H9 (cell line): ENCODE measurements at regions not wholly inside any gene's neighbourhood (a gene's known extent, or its start where the extent isn't known, plus 50 kb on each side); places are given as distances from the start of the nearest gene placed in this dataset.

Experiments
- DNase-seq: peaks from one replicate; pipeline ENCODE4 v3.0.0-alpha.2; 2017
- H2AFZ ChIP-seq: one replicate; pipeline ENCODE4 v1.6.1; 2013; ENCODE audit warnings: mild to moderate bottlenecking, low read length, control low read depth, moderate library complexity
- H2AK5ac ChIP-seq: 2 replicates; pipeline ENCODE4 v1.6.1; 2013; ENCODE audit warnings: low read length, control low read depth, mixed read lengths; ENCODE audit not compliant: insufficient read length
- H2BK120ac ChIP-seq: one replicate; pipeline ENCODE4 v1.6.1; 2013; ENCODE audit warnings: low read depth, mild to moderate bottlenecking, low read length, control low read depth, inconsistent platforms; ENCODE audit not compliant: poor library complexity, severe bottlenecking
- H2BK12ac ChIP-seq: 2 replicates; pipeline ENCODE4 v1.6.1; 2013; ENCODE audit warnings: low read length, control low read depth, mixed read lengths, low read depth; ENCODE audit not compliant: insufficient read length
- H2BK15ac ChIP-seq: 2 replicates; pipeline ENCODE4 v1.6.1; 2013; ENCODE audit warnings: low read depth, low read length, control low read depth
- H2BK20ac ChIP-seq: one replicate; pipeline ENCODE4 v1.6.1; 2013; ENCODE audit warnings: low read depth, mild to moderate bottlenecking, low read length, control low read depth, inconsistent platforms; ENCODE audit not compliant: poor library complexity, severe bottlenecking
- H2BK5ac ChIP-seq: 2 replicates; pipeline ENCODE4 v1.6.1; 2013; ENCODE audit warnings: low read length, control low read depth, mixed read lengths; ENCODE audit not compliant: insufficient read length
- H3K14ac ChIP-seq: 2 replicates; pipeline ENCODE4 v1.6.1; 2013; ENCODE audit warnings: low read length, control low read depth; ENCODE audit not compliant: insufficient read depth
- H3K18ac ChIP-seq: 2 replicates; pipeline ENCODE4 v1.6.1; 2013; ENCODE audit warnings: low read depth, mild to moderate bottlenecking, mixed read lengths, low read length, control low read depth; ENCODE audit not compliant: insufficient read length
- H3K23ac ChIP-seq: 2 replicates; pipeline ENCODE4 v1.6.1; 2013; ENCODE audit warnings: low read length, control low read depth, mixed read lengths, low read depth; ENCODE audit not compliant: insufficient read length
- H3K23me2 ChIP-seq: 2 replicates; pipeline ENCODE4 v1.6.1; 2013; ENCODE audit warnings: low read depth, mild to moderate bottlenecking, mixed read lengths, low read length, control low read depth; ENCODE audit not compliant: insufficient read length, poor library complexity, severe bottlenecking
- H3K27ac ChIP-seq: 2 replicates; pipeline ENCODE4 v1.5.1; 2013; ENCODE audit warnings: low read length, control low read depth, mixed read lengths, low read depth; ENCODE audit not compliant: insufficient read length
- H3K27me3 ChIP-seq: 2 replicates; pipeline ENCODE4 v1.6.1; 2013; ENCODE audit warnings: low read length, control low read depth, inconsistent platforms; ENCODE audit not compliant: insufficient read depth
- H3K4ac ChIP-seq: 2 replicates; pipeline ENCODE4 v1.6.1; 2013; ENCODE audit warnings: low read depth, mild to moderate bottlenecking, control low read depth, inconsistent platforms, low read length, moderate library complexity
- H3K4me1 ChIP-seq: 2 replicates; pipeline ENCODE4 v1.6.1; 2013; ENCODE audit warnings: low read length, control low read depth, inconsistent platforms; ENCODE audit not compliant: insufficient read depth
- H3K4me2 ChIP-seq: 2 replicates; pipeline ENCODE4 v1.6.1; 2013; ENCODE audit warnings: low read length, control low read depth, mixed read lengths; ENCODE audit not compliant: insufficient read length, insufficient read depth
- H3K56ac ChIP-seq: 2 replicates; pipeline ENCODE4 v1.6.1; 2013; ENCODE audit warnings: low read depth, mild to moderate bottlenecking, mixed read lengths, low read length, control low read depth; ENCODE audit not compliant: insufficient read length
- H3K79me1 ChIP-seq: 2 replicates; pipeline ENCODE4 v1.6.1; 2013; ENCODE audit warnings: low read depth, mild to moderate bottlenecking, moderate library complexity, low read length, control low read depth, inconsistent platforms; ENCODE audit not compliant: insufficient read depth, poor library complexity, severe bottlenecking
- H3K79me2 ChIP-seq: 2 replicates; pipeline ENCODE4 v1.6.1; 2013; ENCODE audit warnings: low read length, control low read depth, inconsistent platforms; ENCODE audit not compliant: insufficient read depth
- H3K9ac ChIP-seq: 2 replicates; pipeline ENCODE4 v1.6.1; 2013; ENCODE audit warnings: low read length, control low read depth, mixed read lengths; ENCODE audit not compliant: insufficient read length; ENCODE audit errors: extremely low read depth
- H3K9me3 ChIP-seq: one replicate; pipeline ENCODE4 v1.6.1; 2013; ENCODE audit warnings: low read depth, low read length, inconsistent platforms; ENCODE audit not compliant: control insufficient read depth
- H3T11ph ChIP-seq: one replicate; pipeline ENCODE4 v1.6.1; 2013; ENCODE audit warnings: mild to moderate bottlenecking, low read length, control low read depth, inconsistent platforms
- H4K20me1 ChIP-seq: one replicate; pipeline ENCODE4 v1.6.1; 2013; ENCODE audit not compliant: control insufficient read depth, insufficient read length, insufficient read depth
- H4K5ac ChIP-seq: 2 replicates; pipeline ENCODE4 v1.6.1; 2013; ENCODE audit warnings: low read depth, mild to moderate bottlenecking, mixed read lengths, low read length, control low read depth; ENCODE audit not compliant: insufficient read length
- H4K8ac ChIP-seq: replicated peaks from 2 replicates; pipeline ENCODE4 v1.6.1; 2013; ENCODE audit warnings: low read length, control low read depth, mixed read lengths, low read depth; ENCODE audit not compliant: insufficient read length
- H4K91ac ChIP-seq: 2 replicates; pipeline ENCODE4 v1.6.1; 2013; ENCODE audit warnings: low read depth, mild to moderate bottlenecking, moderate library complexity, mixed read lengths, low read length, control low read depth; ENCODE audit not compliant: insufficient read length
- H3K27ac Mint-ChIP-seq, 3 experiments: 2 replicates in 2 of 3; 3 replicates in 1 of 3; pipeline ENCODE4 v1.8.0; 2020 to 2021; ENCODE audit warnings: mixed read lengths in 3 of 3, mild to moderate bottlenecking in 1 of 3, moderate library complexity in 1 of 3
- H3K27me3 Mint-ChIP-seq: 2 replicates; pipeline ENCODE4 v1.8.0; 2021; ENCODE audit warnings: low read depth, mild to moderate bottlenecking, moderate library complexity, mixed read lengths
- H3K36me3 Mint-ChIP-seq, 3 experiments: 2 replicates in 2 of 3; 3 replicates in 1 of 3; pipeline ENCODE4 v1.8.0; 2020 to 2021; ENCODE audit warnings: low read depth in 3 of 3, mixed read lengths in 3 of 3; ENCODE audit not compliant: insufficient read depth in 1 of 3
- H3K4me1 Mint-ChIP-seq, 2 experiments: 2 replicates each; pipeline ENCODE4 v1.8.0; 2020; ENCODE audit warnings: mixed read lengths in 2 of 2
- H3K4me3 Mint-ChIP-seq, 2 experiments: 2 replicates in 1 of 2; 3 replicates in 1 of 2; pipeline ENCODE4 v1.8.0; 2020 to 2021; ENCODE audit warnings: mild to moderate bottlenecking in 2 of 2, mixed read lengths in 2 of 2, moderate library complexity in 1 of 2
- H3K9me3 Mint-ChIP-seq, 2 experiments: 2 replicates in 1 of 2; 3 replicates in 1 of 2; pipeline ENCODE4 v1.8.0; 2020; ENCODE audit warnings: mild to moderate bottlenecking in 2 of 2, mixed read lengths in 2 of 2, moderate library complexity in 1 of 2
- CTCF ChIP-seq: fragments of 200-600 bp; sonication (generic); conservative IDR thresholded peaks from 3 replicates; pipeline ENCODE4 v1.8.0; 2021; ENCODE audit warnings: antibody characterized with exemption, mild to moderate bottlenecking
- WGBS: extraction: QIAGEN DNeasy Blood & Tissue Kit; methylation state at CpG from one replicate; pipeline ENCODE4 v1.1.7; 2013; ENCODE audit warnings: missing lambda C conversion rate, low lambda C conversion rate, mixed read lengths; ENCODE audit not compliant: insufficient read length; ENCODE audit errors: extremely low coverage; 5-methylcytosine and 5-hydroxymethylcytosine counted together

GRCh38 chr1:87572891-87573290, 244.2 kb downstream of the LMO4 start:
- no peak for TF ChIP-seq CTCF
- no CpG with 5 or more reads among the region's 2 CpGs for WGBS
- no peaks in the 10 kb centered on the region for H3K4me1 Mint-ChIP-seq
- Histone ChIP-seq H3K18ac (no peak overlapping the region), H2BK20ac (no peak overlapping the region), H2BK12ac (no peak overlapping the region), H3K27me3 (no peaks in the 10 kb centered on the region), H3K23me2 (no peaks in the 10 kb centered on the region), H4K5ac (no peak overlapping the region), H3K4me2 (no peak overlapping the region), H2BK5ac (no peak overlapping the region), H3K23ac (no peak overlapping the region), H2AFZ (no peak overlapping the region), H3T11ph (no peak overlapping the region), H2BK120ac (no peak overlapping the region), H3K9ac (no peak overlapping the region), H3K56ac (no peak overlapping the region), H2BK15ac (no peak overlapping the region), H2AK5ac (no peak overlapping the region), H3K9me3 (no peaks in the 10 kb centered on the region), H3K14ac (no peak overlapping the region), H4K91ac (no peak overlapping the region), H3K4me1 (no peaks in the 10 kb centered on the region), H3K4ac (no peak overlapping the region), H4K8ac (no peak overlapping the region), H3K79me1 (no peaks in the 10 kb centered on the region), H3K79me2 (no peaks in the 10 kb centered on the region), H4K20me1 (no peaks in the 10 kb centered on the region), H3K27ac (no peak overlapping the region)
- no peak for DNase-seq
- H3K27ac Mint-ChIP-seq: no peak overlapping the region
- no peaks in the 10 kb centered on the region for H3K9me3 Mint-ChIP-seq
- no peaks in the 10 kb centered on the region for H3K27me3 Mint-ChIP-seq
- no peak overlapping the region for H3K4me3 Mint-ChIP-seq
- H3K36me3 Mint-ChIP-seq: no peaks in the 10 kb centered on the region
